Left kidney (tissue), 1 donor: ENCODE measurements at regions not wholly inside any gene's neighbourhood (a gene's known extent, or its start where the extent isn't known, plus 50 kb on each side); places are given as distances from the start of the nearest gene placed in this dataset.

Source experiments
- DNase-seq: peaks from one replicate; pipeline ENCODE4 v3.0.0-alpha.2; 2013

- no peak for DNase-seq
Observed at GRCh38 chr1:30514137-30514654, 209.2 kb downstream of the MATN1 start.

DNA sequence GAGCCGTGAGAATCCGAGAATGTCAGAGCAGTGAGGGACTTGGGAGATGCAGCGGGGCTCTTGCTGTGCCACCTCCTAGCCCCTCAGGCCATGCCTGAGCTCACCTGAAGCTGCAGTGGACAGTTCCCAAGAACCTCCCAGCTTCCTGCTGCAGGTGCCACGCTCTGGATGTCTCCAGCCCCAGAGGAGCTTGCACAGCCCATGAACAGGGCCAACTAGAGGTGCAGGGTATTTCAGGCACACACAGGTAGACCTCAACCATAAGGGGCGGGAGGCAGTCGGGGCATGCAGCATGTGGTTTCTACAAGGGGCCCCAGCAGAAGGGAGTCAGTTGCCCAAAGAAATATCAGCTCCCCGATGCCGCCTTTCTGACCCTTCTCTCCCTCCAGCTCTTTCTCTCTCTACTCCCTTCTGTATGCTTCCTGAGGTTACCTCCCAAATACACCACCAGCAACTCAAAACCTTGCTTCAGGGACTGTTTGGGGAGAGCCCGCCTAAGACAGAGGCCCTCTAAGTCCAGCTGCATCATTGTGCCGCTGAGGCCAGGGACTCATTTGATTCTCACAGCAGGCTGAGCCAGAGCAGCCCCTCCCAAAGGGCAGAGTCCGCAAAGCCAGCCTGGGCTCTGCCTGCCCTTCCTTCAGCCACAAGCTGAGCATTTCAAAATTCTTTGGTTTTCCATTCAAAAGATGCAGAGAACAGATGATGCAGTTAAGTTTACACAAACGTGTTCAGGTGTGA, 209.8 kb downstream of the MATN1 start:
- no peak for DNase-seq

DNA sequence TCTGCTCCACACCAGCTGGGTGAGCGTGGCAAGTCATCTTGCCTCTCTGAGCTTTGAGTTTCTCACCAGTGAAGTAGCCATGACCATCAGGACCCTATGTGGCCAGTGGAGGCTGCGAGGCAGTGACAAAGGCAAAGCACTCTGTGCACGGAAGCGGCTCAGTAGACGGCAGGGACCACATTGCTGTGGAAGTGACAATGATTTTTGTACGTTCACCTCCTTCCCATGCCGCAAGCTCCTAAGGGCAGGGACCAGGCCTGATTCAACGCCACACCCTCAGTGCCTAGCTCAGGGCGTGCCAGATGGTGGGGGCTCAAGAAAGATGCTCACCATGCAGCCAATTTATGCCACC, 210.5 kb downstream of the MATN1 start:
- DNase-seq, result no peak

DNA sequence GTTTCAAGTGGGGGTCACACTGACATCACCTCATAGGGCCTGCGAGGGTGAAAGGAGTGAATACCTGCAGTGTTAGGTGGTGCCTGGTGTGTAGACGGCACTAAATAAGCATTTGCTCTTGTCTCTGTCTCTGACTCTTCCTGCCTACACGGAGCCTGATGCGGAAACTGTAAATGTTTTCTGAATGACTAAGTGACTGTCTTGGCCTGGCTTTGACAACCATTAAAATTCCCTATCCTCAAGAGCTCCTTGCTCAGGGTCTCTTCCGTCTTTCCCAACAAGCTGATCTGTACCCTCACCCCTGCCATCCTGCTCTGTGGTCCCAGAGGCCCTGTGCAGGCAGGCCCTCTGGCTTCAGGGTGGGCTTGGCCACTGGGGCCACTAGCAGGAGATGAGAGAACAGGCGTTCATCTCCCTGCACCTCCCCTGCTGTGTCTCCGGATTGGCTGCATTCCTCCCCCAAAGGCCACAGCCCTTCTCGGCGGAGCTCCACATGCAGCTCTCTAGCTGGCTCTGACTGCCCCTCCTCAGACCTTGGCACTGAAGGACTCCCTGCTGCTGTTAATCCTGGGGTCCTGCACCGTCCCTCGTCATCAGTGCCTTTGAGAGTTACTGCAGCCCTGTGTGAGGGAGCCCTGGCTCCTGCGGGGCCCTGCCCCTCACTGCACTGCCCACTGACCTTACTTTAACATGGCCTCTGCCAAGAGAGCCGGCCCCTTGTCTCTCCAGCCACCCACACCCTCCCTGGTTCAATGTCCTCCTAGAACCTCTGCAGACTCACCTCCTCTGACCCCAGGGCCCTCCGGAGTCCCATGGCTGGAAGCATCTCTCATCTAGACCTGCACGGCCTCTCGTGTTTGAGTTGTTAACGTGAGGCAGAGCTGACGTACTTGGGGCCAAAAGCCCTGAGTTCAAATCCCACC, 211.1 kb downstream of the MATN1 start:
- DNase-seq, result no peak

- no peak for DNase-seq
Observed at GRCh38 chr1:30511563-30511962, 211.8 kb downstream of the MATN1 start.

GRCh38 chr1:30511106-30511505, 212.3 kb downstream of the MATN1 start:
- no peak for DNase-seq

DNA sequence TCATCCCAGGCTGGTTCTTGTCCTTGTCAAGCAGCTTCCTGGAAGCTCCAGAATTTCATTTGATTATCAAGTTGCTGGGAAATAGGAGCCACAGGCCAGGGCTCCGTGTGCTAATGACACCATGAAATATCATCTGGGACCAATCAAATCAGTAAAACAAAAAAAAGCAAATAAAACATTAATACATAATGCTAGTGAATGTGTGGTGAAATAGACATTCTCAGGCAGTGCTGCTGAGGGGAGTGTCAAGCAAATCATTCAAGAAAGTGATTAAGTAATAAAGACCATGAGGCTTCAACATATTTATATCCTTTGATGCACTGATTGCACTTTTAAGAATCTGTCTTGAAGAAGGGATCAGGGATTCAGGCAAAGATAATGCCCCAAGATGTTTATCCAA, 213.7 kb downstream of the MATN1 start:
- no peak for DNase-seq

- DNase-seq, result no peak
Observed at GRCh38 chr1:30508611-30509010, 214.8 kb downstream of the MATN1 start.

DNA sequence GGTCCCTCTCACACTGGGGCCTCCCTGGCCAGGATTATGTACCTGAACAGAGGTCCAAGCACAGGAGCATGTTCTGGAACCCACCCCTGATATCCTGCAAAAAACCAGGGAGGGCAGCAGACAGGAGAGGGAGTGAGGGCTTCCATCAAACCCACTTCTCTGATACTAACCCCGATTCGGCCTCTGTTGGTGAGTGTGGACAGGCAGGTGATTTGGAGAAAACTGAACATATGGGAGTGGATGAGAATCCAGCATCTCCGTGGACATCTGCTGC, 215.3 kb downstream of the MATN1 start:
- no peak for DNase-seq

- no peak for DNase-seq
Observed at GRCh38 chr1:30507401-30508174, 215.8 kb downstream of the MATN1 start.

- no peak for DNase-seq
Observed at GRCh38 chr1:30507016-30507312, 216.4 kb downstream of the MATN1 start.

DNA sequence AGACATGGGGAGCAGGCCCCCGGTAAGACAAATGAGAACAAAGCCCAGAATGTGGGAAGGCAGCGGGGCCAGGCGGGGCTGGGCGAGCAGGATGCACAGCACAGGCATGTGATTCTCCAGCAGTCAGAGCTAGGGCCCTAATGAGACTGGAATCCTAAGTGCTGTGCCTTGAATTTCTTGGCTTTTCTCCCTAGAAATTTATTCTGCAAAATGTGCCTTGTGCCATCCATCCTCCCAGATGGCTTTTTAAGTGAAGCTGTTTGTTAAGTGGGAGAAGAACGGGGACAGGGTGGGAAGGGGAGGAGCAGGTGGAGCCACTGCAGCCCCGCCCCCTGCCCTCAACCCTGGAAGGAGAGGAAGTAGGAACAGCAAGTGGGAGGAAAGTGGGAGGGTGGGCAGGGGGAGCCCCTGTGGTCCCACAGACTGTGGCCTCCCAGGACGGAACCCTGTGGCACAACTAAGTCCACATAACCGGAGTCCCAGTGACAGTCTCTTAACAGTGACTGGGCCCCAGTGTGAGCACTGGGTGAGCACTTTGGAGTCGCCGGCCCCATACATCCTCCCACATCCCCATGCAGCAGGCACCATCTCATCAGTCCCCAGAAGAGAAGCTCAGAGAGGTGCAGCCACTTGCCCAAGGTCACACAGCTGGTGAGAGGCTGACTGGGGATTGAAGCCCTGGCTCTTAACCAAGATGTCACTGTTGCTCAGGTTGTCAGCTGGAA, 216.9 kb downstream of the MATN1 start:
- no peak for DNase-seq

DNA sequence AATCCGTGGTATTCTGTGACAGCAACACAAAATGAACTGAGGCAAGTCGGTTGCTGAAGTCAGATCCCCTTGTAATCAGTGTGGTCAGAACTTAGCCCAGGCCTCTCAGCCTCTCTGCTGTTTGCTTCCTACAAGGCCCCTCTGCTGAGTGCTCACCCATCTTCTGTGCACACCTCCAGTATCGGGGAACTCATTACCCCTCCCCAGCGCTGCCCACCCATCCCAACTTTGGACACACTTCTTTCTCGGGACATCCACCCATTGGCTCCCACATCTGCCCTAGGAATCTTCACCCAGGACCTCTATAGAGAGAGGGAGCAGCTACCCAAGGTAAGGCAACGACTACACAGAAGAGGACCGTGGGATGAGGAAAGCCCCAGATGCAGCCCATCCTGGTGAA, 217.5 kb downstream of the MATN1 start:
- DNase-seq, result no peak

- DNase-seq, result no peak
Observed at GRCh38 chr1:30492451-30492850, 230.9 kb downstream of the MATN1 start.

GRCh38 chr1:30491831-30492230, 231.6 kb downstream of the MATN1 start:
- DNase-seq, result no peak

GRCh38 chr1:30490554-30491053, 232.8 kb downstream of the MATN1 start:
- no peak for DNase-seq

DNA sequence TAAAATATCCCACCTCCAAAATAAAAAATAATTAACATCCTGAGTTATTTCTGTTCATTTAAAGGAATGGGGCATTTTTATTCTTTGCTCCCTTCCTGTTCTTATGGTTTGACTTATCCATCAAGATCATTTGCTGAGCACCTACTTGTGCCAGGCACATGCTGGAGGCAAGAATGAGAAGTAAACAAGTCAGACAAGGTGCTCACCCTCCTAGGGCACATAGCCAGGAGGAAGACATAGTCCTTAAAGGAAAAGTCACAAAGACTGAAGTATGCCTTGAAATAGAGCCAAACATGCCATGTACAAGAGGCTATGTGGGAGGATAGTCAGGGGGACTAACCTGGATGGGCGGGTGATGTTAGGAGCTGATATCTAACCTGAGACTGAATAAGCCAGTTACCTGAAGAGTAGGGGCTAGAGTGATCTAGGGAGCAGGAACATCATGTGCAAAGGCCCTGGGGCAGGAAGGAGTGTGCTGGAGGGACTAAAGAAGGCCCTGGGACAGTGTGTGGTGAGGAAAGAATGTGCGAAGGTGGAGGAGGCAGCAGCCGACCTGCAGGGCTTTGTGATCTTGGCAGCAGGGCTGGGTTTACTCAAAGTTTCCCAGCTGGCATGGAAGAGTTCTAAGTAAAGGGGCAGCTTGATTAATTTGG, 233.5 kb downstream of the MATN1 start:
- no peak for DNase-seq

- no peak for DNase-seq
Observed at GRCh38 chr1:30488324-30488913, 235.0 kb downstream of the MATN1 start.

DNA sequence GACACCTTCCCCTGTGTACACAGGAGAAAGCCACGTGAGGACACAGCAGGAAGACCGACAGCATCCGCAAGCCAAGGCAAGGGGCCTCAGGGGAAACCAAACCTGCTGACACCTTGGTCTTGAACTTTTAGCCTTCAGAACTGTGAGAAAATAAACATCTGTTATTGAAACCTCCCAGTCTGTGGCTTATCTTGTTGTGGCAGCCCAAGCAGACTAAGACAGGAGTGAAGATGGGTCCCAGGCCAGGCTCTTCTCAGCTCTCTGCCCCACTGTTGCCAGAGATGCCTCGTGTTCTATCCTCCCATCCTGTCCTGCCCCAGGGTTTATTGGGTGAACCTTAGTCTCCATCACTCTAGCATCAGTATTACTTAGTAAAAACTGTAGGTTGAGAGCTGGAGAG, 236.3 kb downstream of the MATN1 start:
- DNase-seq, result no peak

GRCh38 chr1:30485072-30485471, 238.3 kb downstream of the MATN1 start:
- DNase-seq, result no peak

DNA sequence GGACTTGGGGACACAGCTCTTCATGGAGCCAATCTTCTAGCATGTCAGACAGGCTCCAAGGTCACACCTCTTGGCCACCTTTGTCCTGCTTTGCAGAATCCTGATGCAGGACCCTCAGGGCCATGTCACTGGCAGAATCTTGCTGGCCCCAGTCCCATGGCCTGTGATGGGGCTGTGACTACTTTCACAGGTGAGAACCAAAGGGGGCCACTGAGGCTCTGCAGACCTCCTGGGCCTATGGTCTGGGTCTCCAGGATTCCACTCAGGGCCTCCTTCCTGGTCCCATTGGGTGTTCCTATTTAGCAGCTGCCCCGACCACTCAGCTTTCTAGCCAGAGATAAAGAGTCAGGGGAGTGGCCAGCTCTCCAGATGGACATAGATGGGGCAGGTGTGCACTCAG, 238.7 kb downstream of the MATN1 start:
- no peak for DNase-seq
